ENCODE measurements at regions not wholly inside any gene's neighbourhood (a gene's known extent, or its start where the extent isn't known, plus 50 kb on each side); places are given as distances from the start of the nearest gene placed in this dataset.

DNA sequence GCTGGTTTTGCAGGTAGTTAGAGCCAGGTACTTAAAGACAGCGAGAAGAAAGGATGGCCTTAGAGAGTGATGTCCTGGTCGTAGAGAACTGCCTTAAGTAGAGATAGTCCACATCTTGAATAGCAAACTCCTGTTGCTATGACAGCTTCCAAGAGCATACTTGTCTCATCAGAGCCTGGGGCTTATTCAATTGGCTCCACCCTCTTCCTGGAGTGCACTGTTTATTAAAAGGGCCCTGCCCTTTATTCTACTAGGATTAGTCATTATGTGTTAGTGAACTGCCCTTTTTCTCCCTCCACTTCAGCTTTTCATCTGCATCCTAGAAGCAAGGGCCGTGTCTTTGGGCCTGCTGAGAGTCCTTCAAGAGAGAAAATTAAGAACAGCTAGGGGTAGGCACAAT lies 94.5 kb upstream of the EOLA2 start:
- no TSS peak for BruUV-seq (replicated peaks)
- no peaks in the 10 kb centered on the region for H4K20me1 ChIP-seq (ENCODE audit: control insufficient read depth, insufficient read depth)
- no peaks in the 10 kb centered on the region for H3K4me1 ChIP-seq (ENCODE audit: control insufficient read depth, insufficient read depth, low read length)
- H2AFZ ChIP-seq (ENCODE audit: control insufficient read depth, low read depth, low read length): no peak overlapping the region
- intact Hi-C loops (cut with micrococcal nuclease; ENCODE audit: unreplicated experiment): no loop called here
- H3K36me3 ChIP-seq (ENCODE audit: control insufficient read depth in 2 of 2, insufficient read depth in 2 of 2, low read length in 1 of 2): no peaks in the 10 kb centered on the region
- DNase-seq (ENCODE audit: low read depth, low spot score): no peak
- H3K4me2 ChIP-seq (ENCODE audit: control insufficient read depth, insufficient read depth): no peak overlapping the region
- RAD21 ChIA-PET (ENCODE audit: unreplicated experiment): no interaction called here
- WGBS (ENCODE audit: insufficient coverage, insufficient replicate concordance, low lambda C conversion rate, missing lambda C conversion rate): 6% methylated on average over 3 of the region's 3 CpGs
- no peak overlapping the region for H3K4me3 ChIP-seq
- CTCF ChIA-PET: no interaction called here
- SMC1A ChIA-PET (ENCODE audit: uncharacterized antibody, unreplicated experiment): no interaction called here
- ATAC-seq: no peak
- in situ Hi-C loops (cut with MboI): no loop called here
- no peaks in the 10 kb centered on the region for H3K9me3 ChIP-seq (replicated peaks; ENCODE audit: control insufficient read depth, insufficient read depth, low read length)
- no peaks in the 10 kb centered on the region for H3K27me3 ChIP-seq (replicated peaks in 1 of 2; ENCODE audit: control insufficient read depth in 2 of 2, insufficient read depth in 2 of 2, low read length in 1 of 2)
- no peaks in the 10 kb centered on the region for H3K79me2 ChIP-seq (ENCODE audit: control insufficient read depth, insufficient read depth, low read length)
- no peak for TF ChIP-seq TARDBP (IDR thresholded peaks at IDR 0.05; ENCODE audit: borderline replicate concordance)
- no peak for TF ChIP-seq NR2C2 (IDR thresholded peaks at IDR 0.05; ENCODE audit: borderline replicate concordance, control insufficient read depth, insufficient read length, low read depth)
- TF ChIP-seq, protein P1, sequence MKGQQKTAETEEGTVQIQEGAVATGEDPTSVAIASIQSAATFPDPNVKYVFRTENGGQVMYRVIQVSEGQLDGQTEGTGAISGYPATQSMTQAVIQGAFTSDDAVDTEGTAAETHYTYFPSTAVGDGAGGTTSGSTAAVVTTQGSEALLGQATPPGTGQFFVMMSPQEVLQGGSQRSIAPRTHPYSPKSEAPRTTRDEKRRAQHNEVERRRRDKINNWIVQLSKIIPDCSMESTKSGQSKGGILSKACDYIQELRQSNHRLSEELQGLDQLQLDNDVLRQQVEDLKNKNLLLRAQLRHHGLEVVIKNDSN (IDR thresholded peaks at IDR 0.05; ENCODE audit: borderline replicate concordance, extremely low read length, insufficient read depth, low read depth, low read length): no peak
- TF ChIP-seq TCF3 (IDR thresholded peaks at IDR 0.05; ENCODE audit: borderline replicate concordance, insufficient read depth, low read depth, low read length): no peak
- TF ChIP-seq, protein P2, sequence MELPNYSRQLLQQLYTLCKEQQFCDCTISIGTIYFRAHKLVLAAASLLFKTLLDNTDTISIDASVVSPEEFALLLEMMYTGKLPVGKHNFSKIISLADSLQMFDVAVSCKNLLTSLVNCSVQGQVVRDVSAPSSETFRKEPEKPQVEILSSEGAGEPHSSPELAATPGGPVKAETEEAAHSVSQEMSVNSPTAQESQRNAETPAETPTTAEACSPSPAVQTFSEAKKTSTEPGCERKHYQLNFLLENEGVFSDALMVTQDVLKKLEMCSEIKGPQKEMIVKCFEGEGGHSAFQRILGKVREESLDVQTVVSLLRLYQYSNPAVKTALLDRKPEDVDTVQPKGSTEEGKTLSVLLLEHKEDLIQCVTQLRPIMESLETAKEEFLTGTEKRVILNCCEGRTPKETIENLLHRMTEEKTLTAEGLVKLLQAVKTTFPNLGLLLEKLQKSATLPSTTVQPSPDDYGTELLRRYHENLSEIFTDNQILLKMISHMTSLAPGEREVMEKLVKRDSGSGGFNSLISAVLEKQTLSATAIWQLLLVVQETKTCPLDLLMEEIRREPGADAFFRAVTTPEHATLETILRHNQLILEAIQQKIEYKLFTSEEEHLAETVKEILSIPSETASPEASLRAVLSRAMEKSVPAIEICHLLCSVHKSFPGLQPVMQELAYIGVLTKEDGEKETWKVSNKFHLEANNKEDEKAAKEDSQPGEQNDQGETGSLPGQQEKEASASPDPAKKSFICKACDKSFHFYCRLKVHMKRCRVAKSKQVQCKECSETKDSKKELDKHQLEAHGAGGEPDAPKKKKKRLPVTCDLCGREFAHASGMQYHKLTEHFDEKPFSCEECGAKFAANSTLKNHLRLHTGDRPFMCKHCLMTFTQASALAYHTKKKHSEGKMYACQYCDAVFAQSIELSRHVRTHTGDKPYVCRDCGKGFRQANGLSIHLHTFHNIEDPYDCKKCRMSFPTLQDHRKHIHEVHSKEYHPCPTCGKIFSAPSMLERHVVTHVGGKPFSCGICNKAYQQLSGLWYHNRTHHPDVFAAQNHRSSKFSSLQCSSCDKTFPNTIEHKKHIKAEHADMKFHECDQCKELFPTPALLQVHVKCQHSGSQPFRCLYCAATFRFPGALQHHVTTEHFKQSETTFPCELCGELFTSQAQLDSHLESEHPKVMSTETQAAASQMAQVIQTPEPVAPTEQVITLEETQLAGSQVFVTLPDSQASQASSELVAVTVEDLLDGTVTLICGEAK (IDR thresholded peaks at IDR 0.05; ENCODE audit: borderline replicate concordance): no peak
- TF ChIP-seq, protein P3, sequence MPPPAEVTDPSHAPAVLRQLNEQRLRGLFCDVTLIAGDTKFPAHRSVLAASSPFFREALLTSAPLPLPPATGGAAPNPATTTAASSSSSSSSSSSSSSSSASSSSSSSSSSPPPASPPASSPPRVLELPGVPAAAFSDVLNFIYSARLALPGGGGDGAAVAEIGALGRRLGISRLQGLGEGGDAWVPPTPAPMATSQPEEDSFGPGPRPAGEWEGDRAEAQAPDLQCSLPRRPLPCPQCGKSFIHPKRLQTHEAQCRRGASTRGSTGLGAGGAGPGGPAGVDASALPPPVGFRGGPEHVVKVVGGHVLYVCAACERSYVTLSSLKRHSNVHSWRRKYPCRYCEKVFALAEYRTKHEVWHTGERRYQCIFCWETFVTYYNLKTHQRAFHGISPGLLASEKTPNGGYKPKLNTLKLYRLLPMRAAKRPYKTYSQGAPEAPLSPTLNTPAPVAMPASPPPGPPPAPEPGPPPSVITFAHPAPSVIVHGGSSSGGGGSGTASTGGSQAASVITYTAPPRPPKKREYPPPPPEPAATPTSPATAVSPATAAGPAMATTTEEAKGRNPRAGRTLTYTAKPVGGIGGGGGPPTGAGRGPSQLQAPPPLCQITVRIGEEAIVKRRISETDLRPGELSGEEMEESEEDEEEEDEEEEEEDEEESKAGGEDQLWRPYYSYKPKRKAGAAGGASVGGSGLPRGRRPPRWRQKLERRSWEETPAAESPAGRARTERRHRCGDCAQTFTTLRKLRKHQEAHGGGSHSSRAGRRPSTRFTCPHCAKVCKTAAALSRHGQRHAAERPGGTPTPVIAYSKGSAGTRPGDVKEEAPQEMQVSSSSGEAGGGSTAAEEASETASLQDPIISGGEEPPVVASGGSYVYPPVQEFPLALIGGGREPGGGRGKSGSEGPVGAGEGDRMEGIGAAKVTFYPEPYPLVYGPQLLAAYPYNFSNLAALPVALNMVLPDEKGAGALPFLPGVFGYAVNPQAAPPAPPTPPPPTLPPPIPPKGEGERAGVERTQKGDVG (CRISPR knock-in tag; IDR thresholded peaks at IDR 0.05): no peak
- no peak for TF ChIP-seq JUNB (IDR thresholded peaks at IDR 0.05)
- TF ChIP-seq MTA2 (IDR thresholded peaks at IDR 0.05; ENCODE audit: low read depth): no peak
- TF ChIP-seq MTA3 (IDR thresholded peaks at IDR 0.05; ENCODE audit: borderline replicate concordance, low read length): no peak
- TF ChIP-seq STAT3 (IDR thresholded peaks at IDR 0.05; ENCODE audit: low read depth, low read length): no peak
- no peak for TF ChIP-seq MAX (IDR thresholded peaks at IDR 0.05; ENCODE audit: low read depth, low read length)
- no peak for TF ChIP-seq ATF2 (IDR thresholded peaks at IDR 0.05; ENCODE audit: low read length)
- no peak for TF ChIP-seq BACH1 (IDR thresholded peaks at IDR 0.05; ENCODE audit: borderline replicate concordance)
- TF ChIP-seq MEF2A (IDR thresholded peaks at IDR 0.05; ENCODE audit: insufficient read depth, low read depth, low read length): no peak
- POLR2A ChIA-PET: no interaction called here
- no peak overlapping the region for H3K9ac ChIP-seq (ENCODE audit: control insufficient read depth, insufficient read depth, low read length)
- FAIRE-seq: no peak
- no peak overlapping the region for H3K27ac ChIP-seq (ENCODE audit: control insufficient read depth, insufficient read depth)
